DOHH2 (cell line): ENCODE measurements at regions not wholly inside any gene's neighbourhood (a gene's known extent, or its start where the extent isn't known, plus 50 kb on each side); places are given as distances from the start of the nearest gene placed in this dataset.
"Not testable (repeated sequence)": the region's sequence is repeated elsewhere in the genome, so short reads cannot be mapped to it uniquely, and the experiment has no call there.

Experiments
- EZH2phosphoT487 ChIP-seq: fragments of 200-600 bp; sonication (generic); IDR thresholded peaks from 2 replicates; pipeline ENCODE4 v1.6.1; 2017; ENCODE audit warnings: borderline replicate concordance, mild to moderate bottlenecking, antibody characterized with exemption, low read length, moderate library complexity, mixed read lengths
- TF ChIP-seq, protein P1 (sequence below): fragments of 200-600 bp; sonication (generic); IDR thresholded peaks from one replicate; pipeline ENCODE4 v1.5.1; 2014; ENCODE audit warnings: antibody characterized with exemption, mild to moderate bottlenecking, low read depth, low read length; ENCODE audit not compliant: poor library complexity, severe bottlenecking

DNA sequence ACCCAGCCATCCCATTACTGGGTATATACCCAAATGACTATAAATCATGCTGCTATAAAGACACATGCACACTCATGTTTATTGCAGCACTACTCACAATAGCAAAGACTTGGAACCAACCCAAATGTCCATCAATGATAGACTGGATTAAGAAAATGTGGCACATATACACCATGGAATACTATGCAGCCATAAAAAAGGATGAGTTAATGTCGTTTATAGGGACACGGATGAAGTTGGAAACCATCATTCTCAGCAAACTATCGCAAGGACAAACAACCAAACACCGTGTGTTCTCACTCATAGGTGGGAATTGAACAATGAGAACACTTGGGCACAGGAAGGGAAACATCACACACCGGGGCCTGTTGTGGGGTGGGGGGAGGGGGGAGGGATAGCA lies 61.1 kb upstream of the MAP4K3 start:
- TF ChIP-seq, protein P1, sequence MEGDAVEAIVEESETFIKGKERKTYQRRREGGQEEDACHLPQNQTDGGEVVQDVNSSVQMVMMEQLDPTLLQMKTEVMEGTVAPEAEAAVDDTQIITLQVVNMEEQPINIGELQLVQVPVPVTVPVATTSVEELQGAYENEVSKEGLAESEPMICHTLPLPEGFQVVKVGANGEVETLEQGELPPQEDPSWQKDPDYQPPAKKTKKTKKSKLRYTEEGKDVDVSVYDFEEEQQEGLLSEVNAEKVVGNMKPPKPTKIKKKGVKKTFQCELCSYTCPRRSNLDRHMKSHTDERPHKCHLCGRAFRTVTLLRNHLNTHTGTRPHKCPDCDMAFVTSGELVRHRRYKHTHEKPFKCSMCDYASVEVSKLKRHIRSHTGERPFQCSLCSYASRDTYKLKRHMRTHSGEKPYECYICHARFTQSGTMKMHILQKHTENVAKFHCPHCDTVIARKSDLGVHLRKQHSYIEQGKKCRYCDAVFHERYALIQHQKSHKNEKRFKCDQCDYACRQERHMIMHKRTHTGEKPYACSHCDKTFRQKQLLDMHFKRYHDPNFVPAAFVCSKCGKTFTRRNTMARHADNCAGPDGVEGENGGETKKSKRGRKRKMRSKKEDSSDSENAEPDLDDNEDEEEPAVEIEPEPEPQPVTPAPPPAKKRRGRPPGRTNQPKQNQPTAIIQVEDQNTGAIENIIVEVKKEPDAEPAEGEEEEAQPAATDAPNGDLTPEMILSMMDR = not testable (repeated sequence)
- not testable (repeated sequence) for TF ChIP-seq EZH2phosphoT487
